GM12878 (cell line): ENCODE measurements at regions not wholly inside any gene's neighbourhood (a gene's known extent, or its start where the extent isn't known, plus 50 kb on each side); places are given as distances from the start of the nearest gene placed in this dataset.

Experiments
- ATAC-seq: fragments of 200-7000 bp; cut with Tn5 transposase; 3 replicates; pipeline ENCODE4 v1.9.1; 2020; ENCODE audit warnings: mild to moderate bottlenecking, moderate library complexity
- BruUV-seq: library from RNA; stranded (reverse); fragments of 400-500 nt; replicated peaks from 2 replicates; lab custom pipeline; 2021; lab: Mats Ljungman, UMichigan
- CTCF ChIA-PET: fragments of 300-600 bp; sonication (Branson Sonifier 250); formaldehyde crosslinking; extraction: SDS; loops from one replicate; lab custom pipeline; 2021; ENCODE audit warnings: inconsistent platforms; lab: Yijun Ruan, JAX
- POLR2A ChIA-PET: fragments of 350-600 bp; formaldehyde crosslinking; extraction: SDS; loops from one replicate; lab custom pipeline; 2021; ENCODE audit warnings: inconsistent platforms; lab: Charles Lee
- RAD21 ChIA-PET: fragments of 300-600 bp; sonication (Branson Sonifier 250); formaldehyde crosslinking; loops from one replicate; lab custom pipeline; 2023; ENCODE audit warnings: antibody characterized with exemption; ENCODE audit not compliant: unreplicated experiment; lab: Charles Lee
- SMC1A ChIA-PET: fragments of 300-600 bp; sonication (Branson Sonifier 250); formaldehyde crosslinking; loops from one replicate; lab custom pipeline; 2023; ENCODE audit not compliant: unreplicated experiment, uncharacterized antibody; lab: Charles Lee
- DNase-seq: peaks from one replicate; pipeline ENCODE4 v3.0.0-alpha.2; 2011; ENCODE audit warnings: low read depth, low spot score
- FAIRE-seq: peaks from 3 replicates; lab custom pipeline; 2011; peaks lifted over from hg19 to GRCh38; lab: Jason Lieb, UNC
- H2AFZ ChIP-seq: 2 replicates; pipeline ENCODE4 v1.6.0; 2011; ENCODE audit warnings: low read depth, low read length, control low read depth; ENCODE audit not compliant: control insufficient read depth
- H3K27ac ChIP-seq: 2 replicates; pipeline ENCODE4 v1.5.1; 2011; ENCODE audit warnings: control low read depth; ENCODE audit not compliant: control insufficient read depth, insufficient read depth
- H3K27me3 ChIP-seq, 2 experiments: replicated peaks in 1 of 2; 2 replicates each; pipeline versions ENCODE4 v1.6.0 to v1.6.1; 2011; ENCODE audit warnings: low read length in 1 of 2; ENCODE audit not compliant: control insufficient read depth in 2 of 2, insufficient read depth in 2 of 2
- H3K36me3 ChIP-seq, 2 experiments: 2 replicates each; pipeline ENCODE4 v1.5.1; 2011; ENCODE audit warnings: low read length in 1 of 2; ENCODE audit not compliant: control insufficient read depth in 2 of 2, insufficient read depth in 2 of 2
- H3K4me1 ChIP-seq: 2 replicates; pipeline ENCODE4 v1.6.1; 2011; ENCODE audit warnings: mild to moderate bottlenecking, low read length, moderate library complexity, mixed read lengths; ENCODE audit not compliant: control insufficient read depth, insufficient read depth
- H3K4me2 ChIP-seq: 2 replicates; pipeline ENCODE4 v1.6.0; 2011; ENCODE audit warnings: control low read depth; ENCODE audit not compliant: control insufficient read depth, insufficient read depth
- H3K4me3 ChIP-seq: fragments of 200-600 bp; sonication (generic); 2 replicates; pipeline ENCODE4 v1.5.1; 2016
- H3K79me2 ChIP-seq: 2 replicates; pipeline ENCODE4 v1.6.0; 2011; ENCODE audit warnings: low read length; ENCODE audit not compliant: control insufficient read depth, insufficient read depth
- H3K9ac ChIP-seq: 2 replicates; pipeline ENCODE4 v1.8.0; 2011; ENCODE audit warnings: low read length, control low read depth, mixed read lengths; ENCODE audit not compliant: control insufficient read depth, insufficient read depth
- H3K9me3 ChIP-seq: replicated peaks from 3 replicates; pipeline ENCODE4 v1.5.1; 2011; ENCODE audit warnings: mild to moderate bottlenecking, low read length; ENCODE audit not compliant: control insufficient read depth, insufficient read depth
- H4K20me1 ChIP-seq: 2 replicates; pipeline ENCODE4 v1.6.0; 2011; ENCODE audit not compliant: control insufficient read depth, insufficient read depth
- BHLHE40 ChIP-seq, 2 experiments: fragments of 450-650 bp in 1 of 2; IDR thresholded peaks; 2 replicates each; pipeline ENCODE4 v1.6.1; 2011 to 2017; ENCODE audit warnings: low read depth in 2 of 2, borderline replicate concordance in 1 of 2, improper control_type of control experiment in 1 of 2, low read length in 1 of 2, mild to moderate bottlenecking in 1 of 2
- CTCF ChIP-seq, 3 experiments: IDR thresholded peaks in 2 of 3; conservative IDR thresholded peaks in 1 of 3; 2 replicates each; pipeline ENCODE4 v1.5.1; 2011; ENCODE audit warnings: low read depth in 3 of 3, low read length in 3 of 3, mild to moderate bottlenecking in 3 of 3, control low read depth in 2 of 3, moderate library complexity in 2 of 3, inconsistent platforms in 1 of 3, mixed read lengths in 1 of 3; ENCODE audit not compliant: control insufficient read depth in 2 of 3, insufficient read depth in 1 of 3; ENCODE audit errors: extremely low read depth in 1 of 3
- ELK1 ChIP-seq: IDR thresholded peaks from 2 replicates; pipeline ENCODE4 v1.6.1; 2012; ENCODE audit warnings: low read depth, low read length, improper control_type of control experiment
- HCFC1 ChIP-seq: fragments of 150-350 bp; IDR thresholded peaks from 2 replicates; pipeline ENCODE4 v1.6.1; 2014; ENCODE audit warnings: low read length
- IRF3 ChIP-seq: fragments of 450-650 bp; IDR thresholded peaks from 2 replicates; pipeline ENCODE4 v1.6.1; 2014; ENCODE audit warnings: mild to moderate bottlenecking
- KDM1A ChIP-seq: fragments of 200-600 bp; sonication (generic); IDR thresholded peaks from 2 replicates; pipeline ENCODE4 v1.6.1; 2016; ENCODE audit warnings: borderline replicate concordance
- MXI1 ChIP-seq: fragments of 150-350 bp; IDR thresholded peaks from 2 replicates; pipeline ENCODE4 v1.6.1; 2011; ENCODE audit warnings: low read depth, mild to moderate bottlenecking, inconsistent platforms, low read length, improper control_type of control experiment
- NR2C2 ChIP-seq: IDR thresholded peaks from 2 replicates; pipeline ENCODE4 v1.6.1; 2011; ENCODE audit warnings: borderline replicate concordance, low read depth; ENCODE audit not compliant: control insufficient read depth, insufficient read length
- SRF ChIP-seq, 2 experiments: IDR thresholded peaks; 2 replicates each; pipeline ENCODE4 v1.6.1; 2011; ENCODE audit warnings: low read depth in 2 of 2, low read length in 2 of 2, mild to moderate bottlenecking in 1 of 2, moderate library complexity in 1 of 2
- STAT3 ChIP-seq: IDR thresholded peaks from 2 replicates; pipeline ENCODE4 v1.6.1; 2011; ENCODE audit warnings: low read depth, low read length, improper control_type of control experiment
- TARDBP ChIP-seq: IDR thresholded peaks from 2 replicates; pipeline ENCODE4 v1.6.1; 2016; ENCODE audit warnings: borderline replicate concordance
- WGBS: methylation state at CpG from one replicate; pipeline ENCODE4 v1.1.6; 2016; ENCODE audit warnings: low lambda C conversion rate; ENCODE audit not compliant: insufficient replicate concordance, insufficient coverage; ENCODE audit errors: missing lambda C conversion rate; 5-methylcytosine and 5-hydroxymethylcytosine counted together
- in situ Hi-C: fragments of 300-500 bp; cut with MboI; formaldehyde crosslinking; loops from 9 replicates; pipeline ENCODE4 v1.14.3; 2018; ENCODE audit warnings: mixed read lengths
- intact Hi-C: fragments of 100-400 bp; cut with micrococcal nuclease; formaldehyde crosslinking; loops from one replicate; pipeline ENCODE4 v1.14.2; 2022; ENCODE audit not compliant: unreplicated experiment
- TF ChIP-seq, protein P1 (sequence below): fragments of 450-650 bp; formaldehyde crosslinking; IDR thresholded peaks from 2 replicates; pipeline ENCODE4 v1.4.0; 2020; ENCODE audit warnings: mild to moderate bottlenecking, moderate library complexity

DNA sequence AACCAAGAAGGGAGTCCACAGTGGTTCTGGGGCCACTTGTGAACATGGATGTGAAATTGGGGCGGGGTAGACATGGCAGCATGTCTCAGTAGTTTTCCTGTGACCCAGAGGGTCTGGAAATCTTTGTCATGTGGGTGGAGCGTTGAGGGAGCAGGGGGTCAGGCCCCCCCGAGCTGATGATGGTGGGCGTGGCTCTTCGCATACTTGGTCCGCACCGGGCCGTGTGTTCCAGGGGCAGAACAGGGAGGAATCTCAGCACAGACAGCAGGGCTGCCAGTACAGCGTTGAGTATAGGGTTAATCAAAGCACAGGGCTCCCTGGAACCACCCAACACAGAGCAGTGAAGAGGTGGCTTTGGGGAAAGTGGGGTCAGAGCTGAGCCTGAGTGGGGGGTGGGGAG, 267.5 kb downstream of the SEC14L1 start:
- no TSS peak for BruUV-seq
- no peak for TF ChIP-seq STAT3
- no peak for TF ChIP-seq MXI1
- no peak for TF ChIP-seq CTCF (IDR thresholded peaks at IDR 0.05 in 2 of 3, conservative IDR thresholded peaks at IDR 0.05 in 1 of 3; ENCODE audit: control insufficient read depth in 2 of 3, extremely low read depth in 1 of 3, insufficient read depth in 1 of 3, low read depth in 3 of 3, low read length in 3 of 3)
- no peak for TF ChIP-seq SRF (IDR thresholded peaks at IDR 0.05; ENCODE audit: low read depth in 2 of 2, low read length in 2 of 2)
- no peak for TF ChIP-seq BHLHE40 (IDR thresholded peaks at IDR 0.05; ENCODE audit: borderline replicate concordance in 1 of 2, low read depth in 2 of 2, low read length in 1 of 2)
- TF ChIP-seq IRF3: no peak
- no peak for TF ChIP-seq HCFC1
- TF ChIP-seq TARDBP: no peak
- no peak for TF ChIP-seq NR2C2
- no peak for TF ChIP-seq ELK1
- TF ChIP-seq, protein P1, sequence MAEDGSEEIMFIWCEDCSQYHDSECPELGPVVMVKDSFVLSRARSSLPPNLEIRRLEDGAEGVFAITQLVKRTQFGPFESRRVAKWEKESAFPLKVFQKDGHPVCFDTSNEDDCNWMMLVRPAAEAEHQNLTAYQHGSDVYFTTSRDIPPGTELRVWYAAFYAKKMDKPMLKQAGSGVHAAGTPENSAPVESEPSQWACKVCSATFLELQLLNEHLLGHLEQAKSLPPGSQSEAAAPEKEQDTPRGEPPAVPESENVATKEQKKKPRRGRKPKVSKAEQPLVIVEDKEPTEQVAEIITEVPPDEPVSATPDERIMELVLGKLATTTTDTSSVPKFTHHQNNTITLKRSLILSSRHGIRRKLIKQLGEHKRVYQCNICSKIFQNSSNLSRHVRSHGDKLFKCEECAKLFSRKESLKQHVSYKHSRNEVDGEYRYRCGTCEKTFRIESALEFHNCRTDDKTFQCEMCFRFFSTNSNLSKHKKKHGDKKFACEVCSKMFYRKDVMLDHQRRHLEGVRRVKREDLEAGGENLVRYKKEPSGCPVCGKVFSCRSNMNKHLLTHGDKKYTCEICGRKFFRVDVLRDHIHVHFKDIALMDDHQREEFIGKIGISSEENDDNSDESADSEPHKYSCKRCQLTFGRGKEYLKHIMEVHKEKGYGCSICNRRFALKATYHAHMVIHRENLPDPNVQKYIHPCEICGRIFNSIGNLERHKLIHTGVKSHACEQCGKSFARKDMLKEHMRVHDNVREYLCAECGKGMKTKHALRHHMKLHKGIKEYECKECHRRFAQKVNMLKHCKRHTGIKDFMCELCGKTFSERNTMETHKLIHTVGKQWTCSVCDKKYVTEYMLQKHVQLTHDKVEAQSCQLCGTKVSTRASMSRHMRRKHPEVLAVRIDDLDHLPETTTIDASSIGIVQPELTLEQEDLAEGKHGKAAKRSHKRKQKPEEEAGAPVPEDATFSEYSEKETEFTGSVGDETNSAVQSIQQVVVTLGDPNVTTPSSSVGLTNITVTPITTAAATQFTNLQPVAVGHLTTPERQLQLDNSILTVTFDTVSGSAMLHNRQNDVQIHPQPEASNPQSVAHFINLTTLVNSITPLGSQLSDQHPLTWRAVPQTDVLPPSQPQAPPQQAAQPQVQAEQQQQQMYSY: no peak
- TF ChIP-seq KDM1A: no peak
- Histone ChIP-seq H3K9ac (no peak overlapping the region), H4K20me1 (no peaks in the 10 kb centered on the region; the same call in 1 of the 2 replicates), H3K4me2 (no peak overlapping the region), H3K79me2 (peaks cover 23% of the 10 kb centered on the region), H2AFZ (no peak overlapping the region), H3K27me3 (no peaks in the 10 kb centered on the region), H3K4me1 (peaks cover 28% of the 10 kb centered on the region), H3K9me3 (no peaks in the 10 kb centered on the region), H3K4me3 (no peak overlapping the region), H3K27ac (no peak overlapping the region), H3K36me3 (peaks cover 0 to 7% of the 10 kb centered on the region in 2 experiments; a peak in 2 of 4 replicates)
- RAD21 ChIA-PET: no interaction called here
- SMC1A ChIA-PET: interaction anchor here (5.1 kb wide), 1 partner anchor 21 kb away, joined by 41 read pairs; no protein-coding TSS in a partner anchor
- POLR2A ChIA-PET: interaction anchor here (0.6 kb wide), 1 partner anchor 16 kb away, joined by 6 read pairs; no protein-coding TSS in a partner anchor
- ATAC-seq (no peak), FAIRE-seq (no peak), DNase-seq (no peak)
- intact Hi-C loops (no loop called here), in situ Hi-C loops (no loop called here)
- CTCF ChIA-PET: no interaction called here
- 97% methylated on average over 9 of the region's 9 CpGs for WGBS
